WTC11 (cell line): ENCODE measurements at regions not wholly inside any gene's neighbourhood (a gene's known extent, or its start where the extent isn't known, plus 50 kb on each side); places are given as distances from the start of the nearest gene placed in this dataset.

Experiments used
- ATAC-seq: fragments of 200-7000 bp; cut with Tn5 transposase; 2 replicates; pipeline ENCODE4 v1.10.0; 2021; ENCODE audit warnings: mild to moderate bottlenecking, moderate library complexity
- CTCF ChIA-PET: fragments of 300-600 bp; sonication (Branson Sonifier 250); formaldehyde crosslinking; loops from one replicate; lab custom pipeline; 2021; ENCODE audit warnings: antibody characterized with exemption; lab: Charles Lee
- POLR2A ChIA-PET: fragments of 350-600 bp; sonication (Branson Sonifier 250); formaldehyde crosslinking; loops from one replicate; lab custom pipeline; 2021; ENCODE audit warnings: antibody characterized with exemption; lab: Charles Lee
- DNase-seq: peaks from one replicate; pipeline ENCODE4 v3.0.0; 2021; ENCODE audit warnings: low spot score
- H3K27ac Mint-ChIP-seq: 2 replicates; pipeline ENCODE4 v1.8.0; 2021; ENCODE audit warnings: mixed read lengths
- H3K27me3 Mint-ChIP-seq: 2 replicates; pipeline ENCODE4 v1.8.0; 2021; ENCODE audit warnings: low read depth, mild to moderate bottlenecking, moderate library complexity, mixed read lengths
- H3K36me3 Mint-ChIP-seq: 2 replicates; pipeline ENCODE4 v1.8.0; 2021; ENCODE audit warnings: mixed read lengths
- H3K4me1 Mint-ChIP-seq: 2 replicates; pipeline ENCODE4 v1.8.0; 2022; ENCODE audit warnings: mixed read lengths
- H3K4me3 Mint-ChIP-seq: 2 replicates; pipeline ENCODE4 v1.8.0; 2021; ENCODE audit warnings: mild to moderate bottlenecking, moderate library complexity, mixed read lengths
- H3K9me3 Mint-ChIP-seq: 2 replicates; pipeline ENCODE4 v1.8.0; 2021; ENCODE audit warnings: mixed read lengths
- ATF1 ChIP-seq: sonication (generic); formaldehyde crosslinking; IDR thresholded peaks from 2 replicates; pipeline ENCODE4 v1.8.1; 2023; ENCODE audit warnings: mild to moderate bottlenecking, moderate library complexity, missing genetic modification reagents
- CREB1 ChIP-seq: sonication (generic); formaldehyde crosslinking; IDR thresholded peaks from 2 replicates; pipeline ENCODE4 v1.8.0; 2023; ENCODE audit warnings: mild to moderate bottlenecking, missing genetic modification reagents
- CREM ChIP-seq: sonication (generic); formaldehyde crosslinking; IDR thresholded peaks from 2 replicates; pipeline ENCODE4 v1.8.1; 2022; ENCODE audit warnings: mild to moderate bottlenecking, missing genetic modification reagents, moderate library complexity
- FOXP1 ChIP-seq: sonication (generic); formaldehyde crosslinking; IDR thresholded peaks from 2 replicates; pipeline ENCODE4 v1.8.0; 2022; ENCODE audit warnings: missing genetic modification reagents, mild to moderate bottlenecking, moderate library complexity, borderline replicate concordance
- GRHL2 ChIP-seq: fragments of 250-450 bp; sonication (Bioruptor Pico); IDR thresholded peaks from 2 replicates; pipeline ENCODE4 v1.8.0; 2022; ENCODE audit warnings: mild to moderate bottlenecking, moderate library complexity; ENCODE audit not compliant: insufficient replicate concordance, severe bottlenecking
- HMGA2 ChIP-seq: fragments of 250-450 bp; sonication (Bioruptor Pico); IDR thresholded peaks from 2 replicates; pipeline ENCODE4 v1.4.0; 2021; ENCODE audit warnings: mild to moderate bottlenecking, moderate library complexity
- MYBL2 ChIP-seq: sonication (generic); formaldehyde crosslinking; IDR thresholded peaks from 2 replicates; pipeline ENCODE4 v1.8.1; 2023; ENCODE audit warnings: mild to moderate bottlenecking, moderate library complexity, missing genetic modification reagents
- NR1H2 ChIP-seq: sonication (generic); formaldehyde crosslinking; IDR thresholded peaks from 2 replicates; pipeline ENCODE4 v1.9.0; 2021; ENCODE audit warnings: mild to moderate bottlenecking, moderate library complexity, missing genetic modification reagents
- NR3C1 ChIP-seq: sonication (generic); formaldehyde crosslinking; conservative IDR thresholded peaks from 2 replicates; pipeline ENCODE4 v1.8.1; 2023; ENCODE audit warnings: low read depth, mild to moderate bottlenecking, missing genetic modification reagents
- OVOL2 ChIP-seq: fragments of 250-450 bp; sonication (Bioruptor Pico); IDR thresholded peaks from 2 replicates; pipeline ENCODE4 v1.9.0; 2021; ENCODE audit warnings: mild to moderate bottlenecking, borderline replicate concordance
- ZNF138 ChIP-seq: sonication (generic); formaldehyde crosslinking; conservative IDR thresholded peaks from 2 replicates; pipeline ENCODE4 v1.8.1; 2022; ENCODE audit warnings: mild to moderate bottlenecking, moderate library complexity, missing genetic modification reagents
- ZNF219 ChIP-seq: sonication (generic); formaldehyde crosslinking; IDR thresholded peaks from 2 replicates; pipeline ENCODE4 v1.8.0; 2023; ENCODE audit warnings: missing genetic modification reagents, mild to moderate bottlenecking, borderline replicate concordance
- ZNF396 ChIP-seq: fragments of 250-450 bp; sonication (Bioruptor Pico); IDR thresholded peaks from 2 replicates; pipeline ENCODE4 v1.8.0; 2021; ENCODE audit warnings: mild to moderate bottlenecking, moderate library complexity, borderline replicate concordance
- ZNF671 ChIP-seq: fragments of 250-450 bp; sonication (Bioruptor Pico); IDR thresholded peaks from 2 replicates; pipeline ENCODE4 v1.8.0; 2021; ENCODE audit warnings: mild to moderate bottlenecking
- TF ChIP-seq, protein P1 (sequence below): sonication (generic); formaldehyde crosslinking; IDR thresholded peaks from 2 replicates; pipeline ENCODE4 v1.8.0; 2022; ENCODE audit warnings: mild to moderate bottlenecking, missing genetic modification reagents
- TF ChIP-seq, protein P2 (sequence below): fragments of 250-450 bp; sonication (Bioruptor Pico); IDR thresholded peaks from 2 replicates; pipeline ENCODE4 v1.9.0; 2021; ENCODE audit warnings: mild to moderate bottlenecking
- TF ChIP-seq, protein P3 (sequence below): sonication (generic); formaldehyde crosslinking; IDR thresholded peaks from 2 replicates; pipeline ENCODE4 v1.8.1; 2022; ENCODE audit warnings: low read depth, mild to moderate bottlenecking, moderate library complexity, missing genetic modification reagents, borderline replicate concordance
- TF ChIP-seq, protein P4 (sequence below): fragments of 250-450 bp; sonication (Bioruptor Pico); conservative IDR thresholded peaks from 2 replicates; pipeline ENCODE4 v1.9.0; 2021; ENCODE audit warnings: mild to moderate bottlenecking
- TF ChIP-seq, protein P5 (sequence below): fragments of 250-450 bp; sonication (Bioruptor Pico); IDR thresholded peaks from 2 replicates; pipeline ENCODE4 v1.9.0; 2021; ENCODE audit warnings: mild to moderate bottlenecking, borderline replicate concordance
- TF ChIP-seq, protein P6 (sequence below): sonication (generic); formaldehyde crosslinking; IDR thresholded peaks from 2 replicates; pipeline ENCODE4 v1.8.0; 2022; ENCODE audit warnings: missing genetic modification reagents
- TF ChIP-seq, protein P7 (sequence below): sonication (generic); formaldehyde crosslinking; IDR thresholded peaks from 2 replicates; pipeline ENCODE4 v1.8.1; 2022; ENCODE audit warnings: mild to moderate bottlenecking, moderate library complexity, missing genetic modification reagents

DNA sequence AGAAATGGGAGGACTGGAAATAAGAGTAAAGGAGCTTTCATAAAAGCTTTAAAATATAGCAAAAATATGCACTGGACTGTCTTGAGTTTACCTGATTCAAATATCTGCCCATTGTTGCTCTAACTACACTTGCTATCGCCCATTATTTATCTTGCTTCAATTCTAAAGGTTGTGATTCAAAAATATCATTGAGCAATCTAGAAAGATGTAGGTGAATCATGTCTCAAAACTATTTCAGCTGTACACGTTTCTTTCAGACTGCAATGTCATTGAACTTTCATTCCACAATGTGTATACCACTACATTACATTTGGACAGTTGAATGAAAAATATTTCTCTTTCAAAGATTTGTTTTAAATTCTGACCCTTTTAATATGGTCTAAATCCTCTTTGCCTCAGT lies 545.6 kb downstream of the BMP2 start (continued):
- TF ChIP-seq, protein P1, sequence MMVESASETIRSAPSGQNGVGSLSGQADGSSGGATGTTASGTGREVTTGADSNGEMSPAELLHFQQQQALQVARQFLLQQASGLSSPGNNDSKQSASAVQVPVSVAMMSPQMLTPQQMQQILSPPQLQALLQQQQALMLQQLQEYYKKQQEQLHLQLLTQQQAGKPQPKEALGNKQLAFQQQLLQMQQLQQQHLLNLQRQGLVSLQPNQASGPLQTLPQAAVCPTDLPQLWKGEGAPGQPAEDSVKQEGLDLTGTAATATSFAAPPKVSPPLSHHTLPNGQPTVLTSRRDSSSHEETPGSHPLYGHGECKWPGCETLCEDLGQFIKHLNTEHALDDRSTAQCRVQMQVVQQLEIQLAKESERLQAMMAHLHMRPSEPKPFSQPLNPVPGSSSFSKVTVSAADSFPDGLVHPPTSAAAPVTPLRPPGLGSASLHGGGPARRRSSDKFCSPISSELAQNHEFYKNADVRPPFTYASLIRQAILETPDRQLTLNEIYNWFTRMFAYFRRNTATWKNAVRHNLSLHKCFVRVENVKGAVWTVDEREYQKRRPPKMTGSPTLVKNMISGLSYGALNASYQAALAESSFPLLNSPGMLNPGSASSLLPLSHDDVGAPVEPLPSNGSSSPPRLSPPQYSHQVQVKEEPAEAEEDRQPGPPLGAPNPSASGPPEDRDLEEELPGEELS, result no peak
- TF ChIP-seq, protein P2, sequence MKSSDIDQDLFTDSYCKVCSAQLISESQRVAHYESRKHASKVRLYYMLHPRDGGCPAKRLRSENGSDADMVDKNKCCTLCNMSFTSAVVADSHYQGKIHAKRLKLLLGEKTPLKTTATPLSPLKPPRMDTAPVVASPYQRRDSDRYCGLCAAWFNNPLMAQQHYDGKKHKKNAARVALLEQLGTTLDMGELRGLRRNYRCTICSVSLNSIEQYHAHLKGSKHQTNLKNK (CRISPR knock-in tag), result no peak
- TF ChIP-seq, protein P3, sequence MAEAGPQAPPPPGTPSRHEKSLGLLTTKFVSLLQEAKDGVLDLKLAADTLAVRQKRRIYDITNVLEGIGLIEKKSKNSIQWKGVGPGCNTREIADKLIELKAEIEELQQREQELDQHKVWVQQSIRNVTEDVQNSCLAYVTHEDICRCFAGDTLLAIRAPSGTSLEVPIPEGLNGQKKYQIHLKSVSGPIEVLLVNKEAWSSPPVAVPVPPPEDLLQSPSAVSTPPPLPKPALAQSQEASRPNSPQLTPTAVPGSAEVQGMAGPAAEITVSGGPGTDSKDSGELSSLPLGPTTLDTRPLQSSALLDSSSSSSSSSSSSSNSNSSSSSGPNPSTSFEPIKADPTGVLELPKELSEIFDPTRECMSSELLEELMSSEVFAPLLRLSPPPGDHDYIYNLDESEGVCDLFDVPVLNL (CRISPR knock-in tag), result no peak
- no peak for TF ChIP-seq ZNF138 (CRISPR knock-in tag)
- TF ChIP-seq CREM (CRISPR knock-in tag), result no peak
- TF ChIP-seq NR1H2 (CRISPR knock-in tag), result no peak

DNA sequence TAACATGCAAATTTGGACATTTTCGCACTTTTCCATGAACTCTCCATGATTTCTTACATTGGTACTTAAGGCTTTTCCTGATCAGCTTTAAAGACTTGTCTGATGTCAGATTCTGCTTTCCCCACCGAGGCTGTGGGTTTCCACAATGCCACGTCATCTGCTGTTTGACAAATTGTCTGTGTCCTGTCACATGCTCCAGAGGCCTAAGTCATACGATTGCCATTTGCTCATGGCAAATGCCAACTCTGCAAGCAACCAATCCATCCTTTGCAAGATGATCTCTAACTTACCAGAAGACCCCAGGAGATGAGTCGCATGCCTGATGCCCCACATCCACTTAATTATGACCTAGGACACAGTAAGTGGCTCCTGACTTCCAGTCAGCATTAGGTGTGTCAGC lies 556.5 kb downstream of the BMP2 start:
- POLR2A ChIA-PET, result no interaction called here
- no peak for DNase-seq
- no peaks in the 10 kb centered on the region for H3K36me3 Mint-ChIP-seq
- H3K4me3 Mint-ChIP-seq, result no peak overlapping the region
- ATAC-seq, result no peak
- CTCF ChIA-PET, result no interaction called here
- no peaks in the 10 kb centered on the region; the same call in 1 of the 2 replicates for H3K27me3 Mint-ChIP-seq
- peaks cover 24% of the 10 kb centered on the region for H3K9me3 Mint-ChIP-seq
- no peaks in the 10 kb centered on the region for H3K4me1 Mint-ChIP-seq
- no peak overlapping the region for H3K27ac Mint-ChIP-seq
- TF ChIP-seq CREB1 (CRISPR knock-in tag), result no peak
- TF ChIP-seq, protein P4, sequence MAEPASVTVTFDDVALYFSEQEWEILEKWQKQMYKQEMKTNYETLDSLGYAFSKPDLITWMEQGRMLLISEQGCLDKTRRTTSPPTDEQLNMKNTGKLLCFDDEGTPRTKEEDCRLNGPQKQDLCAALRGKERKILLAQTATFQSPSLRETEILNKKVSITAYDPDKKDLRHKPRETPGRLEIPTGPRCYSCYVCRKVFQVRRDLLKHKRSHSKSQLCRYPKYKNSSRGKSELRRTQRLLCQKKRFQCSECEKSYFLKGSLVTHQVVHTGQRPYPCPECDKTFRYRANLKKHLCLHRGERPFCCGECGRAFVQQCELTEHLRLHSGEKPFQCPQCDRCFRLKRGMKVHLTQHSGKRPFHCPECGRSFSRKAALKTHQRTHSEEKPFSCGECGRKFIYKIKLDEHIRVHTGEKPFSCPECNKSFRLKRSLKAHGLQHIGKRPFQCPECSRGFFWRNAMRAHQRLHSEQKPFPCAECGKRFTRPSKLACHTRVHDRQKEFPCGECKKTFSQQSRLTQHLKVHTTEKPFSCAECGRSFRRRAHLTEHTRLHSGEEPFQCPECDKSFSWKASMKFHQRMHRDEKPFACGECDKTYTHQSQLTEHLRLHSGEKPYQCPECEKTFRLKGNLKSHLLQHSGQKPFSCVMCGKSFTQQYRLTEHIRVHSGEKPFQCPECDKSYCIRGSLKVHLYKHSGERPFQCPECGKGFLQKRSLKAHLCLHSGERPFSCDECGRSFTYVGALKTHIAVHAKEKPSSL, result no peak
- no peak for TF ChIP-seq ATF1 (CRISPR knock-in tag)
- TF ChIP-seq, protein P5, sequence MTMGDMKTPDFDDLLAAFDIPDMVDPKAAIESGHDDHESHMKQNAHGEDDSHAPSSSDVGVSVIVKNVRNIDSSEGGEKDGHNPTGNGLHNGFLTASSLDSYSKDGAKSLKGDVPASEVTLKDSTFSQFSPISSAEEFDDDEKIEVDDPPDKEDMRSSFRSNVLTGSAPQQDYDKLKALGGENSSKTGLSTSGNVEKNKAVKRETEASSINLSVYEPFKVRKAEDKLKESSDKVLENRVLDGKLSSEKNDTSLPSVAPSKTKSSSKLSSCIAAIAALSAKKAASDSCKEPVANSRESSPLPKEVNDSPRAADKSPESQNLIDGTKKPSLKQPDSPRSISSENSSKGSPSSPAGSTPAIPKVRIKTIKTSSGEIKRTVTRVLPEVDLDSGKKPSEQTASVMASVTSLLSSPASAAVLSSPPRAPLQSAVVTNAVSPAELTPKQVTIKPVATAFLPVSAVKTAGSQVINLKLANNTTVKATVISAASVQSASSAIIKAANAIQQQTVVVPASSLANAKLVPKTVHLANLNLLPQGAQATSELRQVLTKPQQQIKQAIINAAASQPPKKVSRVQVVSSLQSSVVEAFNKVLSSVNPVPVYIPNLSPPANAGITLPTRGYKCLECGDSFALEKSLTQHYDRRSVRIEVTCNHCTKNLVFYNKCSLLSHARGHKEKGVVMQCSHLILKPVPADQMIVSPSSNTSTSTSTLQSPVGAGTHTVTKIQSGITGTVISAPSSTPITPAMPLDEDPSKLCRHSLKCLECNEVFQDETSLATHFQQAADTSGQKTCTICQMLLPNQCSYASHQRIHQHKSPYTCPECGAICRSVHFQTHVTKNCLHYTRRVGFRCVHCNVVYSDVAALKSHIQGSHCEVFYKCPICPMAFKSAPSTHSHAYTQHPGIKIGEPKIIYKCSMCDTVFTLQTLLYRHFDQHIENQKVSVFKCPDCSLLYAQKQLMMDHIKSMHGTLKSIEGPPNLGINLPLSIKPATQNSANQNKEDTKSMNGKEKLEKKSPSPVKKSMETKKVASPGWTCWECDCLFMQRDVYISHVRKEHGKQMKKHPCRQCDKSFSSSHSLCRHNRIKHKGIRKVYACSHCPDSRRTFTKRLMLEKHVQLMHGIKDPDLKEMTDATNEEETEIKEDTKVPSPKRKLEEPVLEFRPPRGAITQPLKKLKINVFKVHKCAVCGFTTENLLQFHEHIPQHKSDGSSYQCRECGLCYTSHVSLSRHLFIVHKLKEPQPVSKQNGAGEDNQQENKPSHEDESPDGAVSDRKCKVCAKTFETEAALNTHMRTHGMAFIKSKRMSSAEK (CRISPR knock-in tag), result no peak
- TF ChIP-seq HMGA2 (CRISPR knock-in tag), result no peak
- TF ChIP-seq MYBL2 (CRISPR knock-in tag), result no peak
- TF ChIP-seq ZNF671, result no peak
- no peak for TF ChIP-seq ZNF396 (CRISPR knock-in tag)
- no peak for TF ChIP-seq FOXP1 (CRISPR knock-in tag)
- TF ChIP-seq ZNF219 (CRISPR knock-in tag), result no peak
- no peak for TF ChIP-seq NR3C1 (CRISPR knock-in tag)
- no peak for TF ChIP-seq GRHL2
- no peak for TF ChIP-seq OVOL2 (CRISPR knock-in tag)
- TF ChIP-seq, protein P6, sequence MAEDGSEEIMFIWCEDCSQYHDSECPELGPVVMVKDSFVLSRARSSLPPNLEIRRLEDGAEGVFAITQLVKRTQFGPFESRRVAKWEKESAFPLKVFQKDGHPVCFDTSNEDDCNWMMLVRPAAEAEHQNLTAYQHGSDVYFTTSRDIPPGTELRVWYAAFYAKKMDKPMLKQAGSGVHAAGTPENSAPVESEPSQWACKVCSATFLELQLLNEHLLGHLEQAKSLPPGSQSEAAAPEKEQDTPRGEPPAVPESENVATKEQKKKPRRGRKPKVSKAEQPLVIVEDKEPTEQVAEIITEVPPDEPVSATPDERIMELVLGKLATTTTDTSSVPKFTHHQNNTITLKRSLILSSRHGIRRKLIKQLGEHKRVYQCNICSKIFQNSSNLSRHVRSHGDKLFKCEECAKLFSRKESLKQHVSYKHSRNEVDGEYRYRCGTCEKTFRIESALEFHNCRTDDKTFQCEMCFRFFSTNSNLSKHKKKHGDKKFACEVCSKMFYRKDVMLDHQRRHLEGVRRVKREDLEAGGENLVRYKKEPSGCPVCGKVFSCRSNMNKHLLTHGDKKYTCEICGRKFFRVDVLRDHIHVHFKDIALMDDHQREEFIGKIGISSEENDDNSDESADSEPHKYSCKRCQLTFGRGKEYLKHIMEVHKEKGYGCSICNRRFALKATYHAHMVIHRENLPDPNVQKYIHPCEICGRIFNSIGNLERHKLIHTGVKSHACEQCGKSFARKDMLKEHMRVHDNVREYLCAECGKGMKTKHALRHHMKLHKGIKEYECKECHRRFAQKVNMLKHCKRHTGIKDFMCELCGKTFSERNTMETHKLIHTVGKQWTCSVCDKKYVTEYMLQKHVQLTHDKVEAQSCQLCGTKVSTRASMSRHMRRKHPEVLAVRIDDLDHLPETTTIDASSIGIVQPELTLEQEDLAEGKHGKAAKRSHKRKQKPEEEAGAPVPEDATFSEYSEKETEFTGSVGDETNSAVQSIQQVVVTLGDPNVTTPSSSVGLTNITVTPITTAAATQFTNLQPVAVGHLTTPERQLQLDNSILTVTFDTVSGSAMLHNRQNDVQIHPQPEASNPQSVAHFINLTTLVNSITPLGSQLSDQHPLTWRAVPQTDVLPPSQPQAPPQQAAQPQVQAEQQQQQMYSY (CRISPR knock-in tag), result no peak
- TF ChIP-seq, protein P7, sequence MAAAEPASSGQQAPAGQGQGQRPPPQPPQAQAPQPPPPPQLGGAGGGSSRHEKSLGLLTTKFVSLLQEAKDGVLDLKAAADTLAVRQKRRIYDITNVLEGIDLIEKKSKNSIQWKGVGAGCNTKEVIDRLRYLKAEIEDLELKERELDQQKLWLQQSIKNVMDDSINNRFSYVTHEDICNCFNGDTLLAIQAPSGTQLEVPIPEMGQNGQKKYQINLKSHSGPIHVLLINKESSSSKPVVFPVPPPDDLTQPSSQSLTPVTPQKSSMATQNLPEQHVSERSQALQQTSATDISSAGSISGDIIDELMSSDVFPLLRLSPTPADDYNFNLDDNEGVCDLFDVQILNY (CRISPR knock-in tag), result no peak
